ENCODE measurements at regions not wholly inside any gene's neighbourhood (a gene's known extent, or its start where the extent isn't known, plus 50 kb on each side); places are given as distances from the start of the nearest gene placed in this dataset.

DNA sequence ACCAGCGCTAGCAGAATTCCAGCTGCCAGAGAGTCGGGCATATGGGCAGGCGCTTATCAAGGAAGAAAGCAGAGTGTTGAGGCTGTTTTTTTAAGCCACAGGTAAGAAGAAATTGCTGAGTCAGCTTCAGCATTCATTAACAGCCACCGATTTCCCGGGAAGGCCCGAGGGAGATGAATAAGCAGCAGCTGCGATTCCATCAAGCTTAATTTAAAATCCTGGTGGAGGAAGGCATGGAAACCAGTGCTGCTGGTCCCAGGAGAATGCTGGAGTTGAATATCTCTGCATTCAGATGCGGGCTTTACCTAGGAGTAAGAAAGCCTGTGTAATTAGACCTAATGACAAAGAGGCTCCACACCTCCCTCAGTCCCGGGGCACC, 168.8 kb downstream of the BRD1 start:
- CTCF ChIA-PET (ENCODE audit: low intra/inter-chr PET ratio, low total read pairs) = no interaction called here
- intact Hi-C loops (cut with micrococcal nuclease; ENCODE audit: unreplicated experiment) = no loop called here
- BruUV-seq (replicated peaks) = no TSS peak

DNA sequence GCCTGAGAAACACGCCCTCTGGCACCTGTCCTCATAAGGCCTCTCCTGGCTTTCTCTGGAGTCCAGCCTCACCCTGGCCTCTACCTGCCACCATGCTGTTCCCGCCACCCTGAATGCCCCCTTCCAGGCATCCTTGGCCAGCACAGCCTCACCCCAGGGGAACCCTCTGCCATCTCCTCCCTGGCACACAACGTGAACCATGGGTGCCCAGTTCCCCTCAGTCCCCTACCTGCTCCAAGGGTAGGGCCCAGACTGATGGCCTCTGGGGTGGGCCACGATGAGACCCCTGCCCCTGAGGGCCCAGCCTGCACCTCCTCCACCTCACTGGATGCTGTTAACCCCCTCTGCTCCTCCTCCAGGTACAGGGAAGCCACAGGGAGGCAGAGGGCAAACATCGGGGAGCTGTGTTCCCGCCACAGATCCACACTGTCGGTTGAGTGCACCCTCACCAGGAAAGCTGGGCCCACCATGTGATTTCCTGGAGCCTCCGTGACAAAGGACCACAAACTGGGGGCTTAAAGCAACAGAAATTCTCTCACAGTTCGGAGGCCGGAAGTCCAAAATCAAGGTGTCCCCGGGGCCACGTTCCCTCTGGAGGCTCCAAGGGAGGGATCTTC, 169.6 kb downstream of the BRD1 start:
- DNase-seq (ENCODE audit: low spot score) = no peak
- ATAC-seq = no peak
- Histone ChIP-seq H4K20me1 (ENCODE audit: insufficient read depth, low read length) (no peaks in the 10 kb centered on the region), H3K9me3 (ENCODE audit: low read length) (no peaks in the 10 kb centered on the region), H3K27ac (ENCODE audit: extremely low read length, insufficient read depth, low read length) (no peak overlapping the region), H3K36me3 (replicated peaks in 1 of 2; ENCODE audit: control insufficient read depth in 1 of 2, insufficient read depth in 2 of 2, low read length in 2 of 2) (no peaks in the 10 kb centered on the region), H2AFZ (ENCODE audit: low read length) (no peak overlapping the region), H3K27me3 (ENCODE audit: control insufficient read depth in 1 of 2, insufficient read depth in 2 of 2, low read length in 2 of 2) (peaks cover 24 to 82% of the 10 kb centered on the region in 2 experiments), H3K9ac (ENCODE audit: insufficient read depth, low read depth, low read length) (no peak overlapping the region), H3K4me2 (ENCODE audit: low read depth, low read length) (no peak overlapping the region), H3K4me3 (replicated peaks in 1 of 3; ENCODE audit: insufficient read depth in 1 of 3, low read depth in 2 of 3, low read length in 3 of 3) (no peak overlapping the region), H3K79me2 (ENCODE audit: insufficient read depth, low read length) (no peaks in the 10 kb centered on the region), H3K4me1 (ENCODE audit: insufficient read depth, low read length) (no peaks in the 10 kb centered on the region)
- no TSS peak for BruUV-seq (replicated peaks)
- in situ Hi-C loops (cut with HindIII; ENCODE audit: extremely low pct_ligation_motif_present, low pct_unique_long_range_greater_than_20kb) (no loop called here), intact Hi-C loops (cut with micrococcal nuclease; ENCODE audit: unreplicated experiment) (no loop called here)
- FAIRE-seq = no peak
- CTCF ChIA-PET (ENCODE audit: low intra/inter-chr PET ratio, low total read pairs) = no interaction called here
- TF ChIP-seq, protein P1, sequence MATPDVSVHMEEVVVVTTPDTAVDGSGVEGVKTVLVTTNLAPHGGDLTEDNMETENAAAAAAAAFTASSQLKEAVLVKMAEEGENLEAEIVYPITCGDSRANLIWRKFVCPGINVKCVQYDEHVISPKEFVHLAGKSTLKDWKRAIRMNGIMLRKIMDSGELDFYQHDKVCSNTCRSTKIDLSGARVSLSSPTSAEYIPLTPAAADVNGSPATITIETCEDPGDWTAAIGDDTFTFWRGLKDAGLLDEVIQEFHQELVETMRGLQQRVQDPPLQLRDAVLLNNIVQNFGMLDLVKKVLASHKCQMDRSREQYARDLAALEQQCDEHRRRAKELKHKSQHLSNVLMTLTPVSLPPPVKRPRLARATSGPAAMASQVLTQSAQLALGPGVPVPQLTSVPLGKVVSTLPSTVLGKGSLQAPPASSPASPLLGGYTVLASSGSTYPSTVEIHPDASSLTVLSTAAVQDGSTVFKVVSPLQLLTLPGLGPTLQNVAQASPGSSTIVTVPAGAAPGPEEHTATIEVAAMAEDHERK (CRISPR knock-in tag; IDR thresholded peaks at IDR 0.05; ENCODE audit: low read depth) = no peak
- POLR2A ChIA-PET = no interaction called here
- WGBS (ENCODE audit: low lambda C conversion rate) = 3% methylated on average over 4 of the region's 12 CpGs

More for the DNA sequence above, 168.8 kb downstream of the BRD1 start:
- Histone ChIP-seq H2AFZ (ENCODE audit: low read length) (no peak overlapping the region), H3K9me3 (ENCODE audit: low read length) (no peaks in the 10 kb centered on the region), H3K4me1 (ENCODE audit: insufficient read depth, low read length) (no peaks in the 10 kb centered on the region), H3K4me3 (replicated peaks in 1 of 3; ENCODE audit: insufficient read depth in 1 of 3, low read depth in 2 of 3, low read length in 3 of 3) (no peak overlapping the region), H3K4me2 (ENCODE audit: low read depth, low read length) (no peak overlapping the region), H3K27ac (ENCODE audit: extremely low read length, insufficient read depth, low read length) (no peak overlapping the region), H3K27me3 (ENCODE audit: control insufficient read depth in 1 of 2, insufficient read depth in 2 of 2, low read length in 2 of 2) (peaks cover 25 to 83% of the 10 kb centered on the region in 2 experiments), H3K9ac (ENCODE audit: insufficient read depth, low read depth, low read length) (no peak overlapping the region), H3K79me2 (ENCODE audit: insufficient read depth, low read length) (no peaks in the 10 kb centered on the region), H3K36me3 (replicated peaks in 1 of 2; ENCODE audit: control insufficient read depth in 1 of 2, insufficient read depth in 2 of 2, low read length in 2 of 2) (no peaks in the 10 kb centered on the region), H4K20me1 (ENCODE audit: insufficient read depth, low read length) (no peaks in the 10 kb centered on the region)
- TF ChIP-seq MAFF (IDR thresholded peaks at IDR 0.05; ENCODE audit: low read depth, low read length) (peak; percentile 97), ZNF263 (CRISPR knock-in tag; IDR thresholded peaks at IDR 0.05) (no peak), LBX2 (CRISPR knock-in tag; IDR thresholded peaks at IDR 0.05; ENCODE audit: borderline replicate concordance) (no peak), PITX1 (CRISPR knock-in tag; IDR thresholded peaks at IDR 0.05) (no peak), MAFK (conservative IDR thresholded peaks at IDR 0.05 in 1 of 2, IDR thresholded peaks at IDR 0.05 in 1 of 2; ENCODE audit: low read length in 2 of 2) (peak; percentile 93 to 98), GFI1 (CRISPR knock-in tag; IDR thresholded peaks at IDR 0.05; ENCODE audit: borderline replicate concordance) (no peak)
- no peak for ATAC-seq
- whole genome bisulfite sequencing (ENCODE audit: low lambda C conversion rate) = 17% methylated on average over 9 of the region's 9 CpGs
- in situ Hi-C loops (cut with HindIII; ENCODE audit: extremely low pct_ligation_motif_present, low pct_unique_long_range_greater_than_20kb) = no loop called here
- no peak for DNase-seq (ENCODE audit: low spot score)
- FAIRE-seq = no peak
- POLR2A ChIA-PET = no interaction called here

All from HepG2 (cell line).